ENCODE measurements at regions not wholly inside any gene's neighbourhood (a gene's known extent, or its start where the extent isn't known, plus 50 kb on each side); places are given as distances from the start of the nearest gene placed in this dataset.
A peak's percentile ranks its signal among the peaks of the same experiment; 100 is the strongest.

DNA sequence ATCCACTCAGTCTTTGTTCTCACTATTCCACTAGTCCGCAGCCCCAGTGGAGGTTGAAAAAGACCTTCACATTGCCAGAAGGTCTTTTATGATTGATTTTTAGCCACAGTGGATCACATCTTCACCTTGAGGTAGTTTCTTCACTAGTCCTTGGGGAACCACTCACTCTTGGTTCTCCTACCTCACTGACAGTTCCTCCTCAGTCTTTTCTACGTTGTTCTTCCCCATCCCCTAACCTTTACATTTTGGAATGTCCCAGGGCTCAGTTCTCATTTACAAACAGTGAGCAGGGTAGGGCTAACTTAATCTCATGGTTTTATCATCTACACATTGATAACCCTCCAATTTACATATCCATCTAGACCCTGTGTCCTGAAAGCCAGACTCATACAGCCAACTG, 316.4 kb upstream of the SORL1-AS1 start:
- TF ChIP-seq, protein P1, sequence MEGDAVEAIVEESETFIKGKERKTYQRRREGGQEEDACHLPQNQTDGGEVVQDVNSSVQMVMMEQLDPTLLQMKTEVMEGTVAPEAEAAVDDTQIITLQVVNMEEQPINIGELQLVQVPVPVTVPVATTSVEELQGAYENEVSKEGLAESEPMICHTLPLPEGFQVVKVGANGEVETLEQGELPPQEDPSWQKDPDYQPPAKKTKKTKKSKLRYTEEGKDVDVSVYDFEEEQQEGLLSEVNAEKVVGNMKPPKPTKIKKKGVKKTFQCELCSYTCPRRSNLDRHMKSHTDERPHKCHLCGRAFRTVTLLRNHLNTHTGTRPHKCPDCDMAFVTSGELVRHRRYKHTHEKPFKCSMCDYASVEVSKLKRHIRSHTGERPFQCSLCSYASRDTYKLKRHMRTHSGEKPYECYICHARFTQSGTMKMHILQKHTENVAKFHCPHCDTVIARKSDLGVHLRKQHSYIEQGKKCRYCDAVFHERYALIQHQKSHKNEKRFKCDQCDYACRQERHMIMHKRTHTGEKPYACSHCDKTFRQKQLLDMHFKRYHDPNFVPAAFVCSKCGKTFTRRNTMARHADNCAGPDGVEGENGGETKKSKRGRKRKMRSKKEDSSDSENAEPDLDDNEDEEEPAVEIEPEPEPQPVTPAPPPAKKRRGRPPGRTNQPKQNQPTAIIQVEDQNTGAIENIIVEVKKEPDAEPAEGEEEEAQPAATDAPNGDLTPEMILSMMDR (IDR thresholded peaks at IDR 0.05; ENCODE audit: extremely low read depth, missing control alignments) = no peak
- no peak for DNase-seq (ENCODE audit: low spot score)

DNA sequence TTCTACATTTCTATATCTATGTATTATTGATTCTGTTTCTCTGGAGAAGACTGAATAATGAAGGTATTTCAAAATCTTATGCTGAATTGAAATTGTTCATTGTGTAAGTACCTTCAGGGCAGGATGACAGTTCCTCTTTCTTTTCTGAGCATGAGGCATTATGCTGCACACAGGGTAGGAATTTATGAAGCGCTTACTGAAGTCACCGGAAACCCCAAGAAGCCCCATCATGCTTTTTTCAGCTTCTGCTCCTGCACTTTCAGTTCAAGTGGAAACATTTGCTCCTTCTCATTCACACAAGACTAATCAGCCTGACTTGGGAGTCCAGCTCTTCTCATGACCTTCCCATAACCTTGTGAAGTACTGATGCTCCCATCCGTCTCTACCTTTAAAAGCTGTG, 314.7 kb upstream of the SORL1-AS1 start:
- DNase-seq (ENCODE audit: low spot score) = peak; percentile 46
- TF ChIP-seq, protein P1 (IDR thresholded peaks at IDR 0.05; ENCODE audit: extremely low read depth, missing control alignments) = no peak

DNA sequence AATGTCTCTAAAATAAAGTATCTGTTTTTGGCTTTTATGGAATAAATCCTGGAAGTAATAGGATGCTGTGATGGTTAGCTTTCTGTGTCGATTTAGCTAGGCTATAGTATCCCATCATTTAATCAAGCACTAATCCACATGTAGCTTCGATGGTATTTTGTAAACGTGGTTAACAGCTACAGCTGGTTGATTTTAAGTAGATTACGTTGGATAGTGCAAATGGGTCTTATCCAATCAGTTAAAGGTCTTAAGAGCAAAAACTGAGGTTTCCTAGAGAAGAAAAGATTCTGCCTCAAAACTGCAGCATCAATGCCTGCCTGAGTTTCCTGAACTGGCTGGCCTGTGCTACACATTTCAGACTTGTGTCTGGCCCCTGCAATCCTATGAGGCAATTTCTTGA, 314.2 kb upstream of the SORL1-AS1 start:
- TF ChIP-seq, protein P1 (IDR thresholded peaks at IDR 0.05; ENCODE audit: extremely low read depth, missing control alignments) = no peak
- no peak for DNase-seq (ENCODE audit: low spot score)

GRCh38 chr11:121766166-121766565, 313.4 kb upstream of the SORL1-AS1 start:
- TF ChIP-seq, protein P1 (IDR thresholded peaks at IDR 0.05; ENCODE audit: extremely low read depth, missing control alignments) = no peak
- no peak for DNase-seq (ENCODE audit: low spot score)

GRCh38 chr11:121763526-121763925, 310.8 kb upstream of the SORL1-AS1 start:
- TF ChIP-seq, protein P1 (IDR thresholded peaks at IDR 0.05; ENCODE audit: extremely low read depth, missing control alignments) = no peak
- peak; percentile 35 for DNase-seq (ENCODE audit: low spot score)

DNA sequence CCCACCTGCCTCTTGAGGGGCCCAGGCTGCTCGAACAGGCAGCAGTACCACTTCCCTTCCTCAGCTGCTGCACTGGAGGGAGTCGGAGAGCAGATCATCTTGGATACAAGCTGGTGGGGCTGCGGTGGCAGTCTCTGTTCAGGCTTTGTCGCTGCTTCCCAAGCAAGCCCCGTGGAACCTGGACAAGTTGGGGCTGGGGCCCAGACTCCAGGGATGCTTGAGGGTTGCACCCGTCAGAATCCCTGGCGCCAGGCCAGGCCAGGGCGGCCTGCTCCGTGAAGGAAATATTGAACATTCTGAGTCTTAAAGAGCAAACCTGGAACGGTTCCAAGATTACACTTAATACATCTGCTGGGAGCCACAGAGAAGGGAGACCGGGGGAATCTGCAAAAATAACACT, 310.1 kb upstream of the SORL1-AS1 start:
- DNase-seq (ENCODE audit: low spot score) = no peak
- TF ChIP-seq, protein P1 (IDR thresholded peaks at IDR 0.05; ENCODE audit: extremely low read depth, missing control alignments) = no peak

DNA sequence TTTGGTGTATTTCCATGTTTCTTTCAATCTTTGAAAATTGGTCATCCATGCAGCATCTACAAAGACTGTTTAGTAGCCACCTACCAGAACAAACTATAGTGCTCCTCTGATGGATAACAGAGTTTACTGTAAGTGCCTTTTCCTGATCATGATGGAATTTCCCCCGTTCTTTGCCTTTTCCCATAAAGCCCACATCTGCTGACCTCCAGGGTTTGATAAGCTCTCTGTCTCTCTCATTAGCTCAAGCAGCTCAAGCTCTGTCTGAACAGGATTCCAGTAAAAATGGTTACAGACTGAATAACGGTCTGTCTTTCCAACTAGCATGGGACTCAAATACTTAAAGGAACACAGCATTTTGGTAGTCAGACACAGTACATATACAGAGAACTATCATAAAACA, 308.4 kb upstream of the SORL1-AS1 start:
- no peak for DNase-seq (ENCODE audit: low spot score)
- TF ChIP-seq, protein P1 (IDR thresholded peaks at IDR 0.05; ENCODE audit: extremely low read depth, missing control alignments) = no peak

Measured in GM20000 (cell line).